H1 (cell line): ENCODE measurements at regions not wholly inside any gene's neighbourhood (a gene's known extent, or its start where the extent isn't known, plus 50 kb on each side); places are given as distances from the start of the nearest gene placed in this dataset.

Experiments
- CTCF ChIA-PET: fragments of 300-600 bp; sonication (Branson Sonifier 250); formaldehyde crosslinking; loops from one replicate; lab custom pipeline; 2021; ENCODE audit not compliant: partially characterized antibody; lab: Charles Lee
- POLR2A ChIA-PET: fragments of 300-600 bp; sonication (Branson Sonifier 250); formaldehyde crosslinking; loops from one replicate; lab custom pipeline; 2021; ENCODE audit warnings: inconsistent platforms; ENCODE audit not compliant: partially characterized antibody; lab: Charles Lee
- DNase-seq, 2 experiments: peaks; one replicate each; pipeline versions ENCODE4 v3.0.0 to v3.0.0-alpha.2; 2010 to 2022; ENCODE audit warnings: low spot score in 2 of 2, low read depth in 1 of 2, mixed read lengths in 1 of 2
- FAIRE-seq: peaks from 2 replicates; lab custom pipeline; 2011; peaks lifted over from hg19 to GRCh38; lab: Jason Lieb, UNC
- H2AFZ ChIP-seq: 2 replicates; pipeline ENCODE4 v1.8.1; 2012; ENCODE audit warnings: low read length, inconsistent platforms
- H2AK5ac ChIP-seq: 2 replicates; pipeline ENCODE4 v1.6.1; 2013; ENCODE audit warnings: low read depth, low read length
- H2BK120ac ChIP-seq: replicated peaks from 2 replicates; pipeline ENCODE3; 2013; ENCODE audit warnings: low read depth, low read length, inconsistent platforms
- H2BK12ac ChIP-seq: 2 replicates; pipeline ENCODE4 v1.6.1; 2013; ENCODE audit warnings: low read depth, low read length
- H2BK15ac ChIP-seq: 2 replicates; pipeline ENCODE4 v1.6.1; 2013; ENCODE audit warnings: low read length
- H2BK20ac ChIP-seq: 2 replicates; pipeline ENCODE4 v1.6.1; 2013; ENCODE audit warnings: low read length
- H2BK5ac ChIP-seq: 2 replicates; pipeline ENCODE4 v1.6.1; 2013; ENCODE audit warnings: low read depth, low read length
- H3K14ac ChIP-seq: 2 replicates; pipeline ENCODE4 v1.6.1; 2013; ENCODE audit warnings: inconsistent platforms; ENCODE audit not compliant: insufficient read length
- H3K18ac ChIP-seq: 2 replicates; pipeline ENCODE4 v1.6.1; 2013; ENCODE audit warnings: low read length; ENCODE audit errors: extremely low read depth
- H3K23ac ChIP-seq: 2 replicates; pipeline ENCODE4 v1.6.1; 2013; ENCODE audit warnings: inconsistent platforms; ENCODE audit not compliant: insufficient read length
- H3K23me2 ChIP-seq: 2 replicates; pipeline ENCODE4 v1.6.1; 2013; ENCODE audit warnings: low read depth, low read length
- H3K27ac ChIP-seq: 2 replicates; pipeline ENCODE4 v1.6.1; 2011; ENCODE audit warnings: low read depth, low read length, inconsistent platforms
- H3K27me3 ChIP-seq, 4 experiments: replicated peaks in 1 of 4; 1 replicate in 1 of 4; 2 replicates in 3 of 4; pipeline versions ENCODE4 v1.6.1 to v1.8.1; 2011 to 2013; ENCODE audit warnings: low read length in 3 of 4, mild to moderate bottlenecking in 3 of 4, inconsistent platforms in 2 of 4, mixed read lengths in 2 of 4, moderate library complexity in 1 of 4; ENCODE audit not compliant: control insufficient read depth in 3 of 4, insufficient read depth in 3 of 4; ENCODE audit errors: extremely low read depth in 1 of 4
- H3K36me3 ChIP-seq, 4 experiments: 2 replicates each; pipeline versions ENCODE4 v1.6.1 to v1.8.1; 2011 to 2013; ENCODE audit warnings: mild to moderate bottlenecking in 4 of 4, low read length in 3 of 4, moderate library complexity in 2 of 4, control low read depth in 1 of 4, inconsistent platforms in 1 of 4; ENCODE audit not compliant: insufficient read depth in 4 of 4, control insufficient read depth in 2 of 4
- H3K4ac ChIP-seq: replicated peaks from 2 replicates; pipeline ENCODE3; 2013; ENCODE audit warnings: low read length, low read depth, mixed read lengths, inconsistent platforms; ENCODE audit not compliant: insufficient read length
- H3K4me1 ChIP-seq, 4 experiments: replicated peaks in 1 of 4; 1 replicate in 1 of 4; 2 replicates in 3 of 4; pipeline versions ENCODE4 v1.6.1 to v1.8.1; 2011 to 2013; ENCODE audit warnings: low read length in 3 of 4, inconsistent platforms in 2 of 4, mixed read lengths in 1 of 4; ENCODE audit not compliant: insufficient read depth in 4 of 4, control insufficient read depth in 3 of 4
- H3K4me2 ChIP-seq, 2 experiments: 2 replicates each; pipeline versions ENCODE4 v1.6.1 to v1.8.1; 2011 to 2013; ENCODE audit warnings: low read depth in 2 of 2, low read length in 2 of 2, control low read depth in 1 of 2, inconsistent platforms in 1 of 2, mild to moderate bottlenecking in 1 of 2; ENCODE audit not compliant: insufficient read depth in 1 of 2
- H3K4me3 ChIP-seq, 4 experiments: fragments of 200-600, 300-600 bp in 1 of 4; sonication (generic), shearing (Covaris generic), sonication (Bioruptor Twin) in 1 of 4; 2 replicates each; pipeline versions ENCODE4 v1.5.1 to v1.8.1; 2011 to 2016; ENCODE audit warnings: low read length in 4 of 4, low read depth in 3 of 4, control low read depth in 2 of 4, inconsistent platforms in 2 of 4, mild to moderate bottlenecking in 2 of 4, mixed read lengths in 1 of 4, moderate library complexity in 1 of 4; ENCODE audit not compliant: insufficient read depth in 2 of 4; ENCODE audit errors: extremely low read depth in 1 of 4
- H3K56ac ChIP-seq: replicated peaks from 2 replicates; pipeline ENCODE3; 2013; ENCODE audit warnings: low read depth, mild to moderate bottlenecking, mixed read lengths, low read length, inconsistent platforms; ENCODE audit not compliant: insufficient read length
- H3K79me1 ChIP-seq: 2 replicates; pipeline ENCODE4 v1.6.1; 2013; ENCODE audit warnings: low read depth, low read length, control low read depth
- H3K79me2 ChIP-seq, 2 experiments: 2 replicates each; pipeline versions ENCODE4 v1.6.1 to v1.8.1; 2012 to 2013; ENCODE audit warnings: low read length in 2 of 2, mild to moderate bottlenecking in 2 of 2, inconsistent platforms in 1 of 2; ENCODE audit not compliant: insufficient read depth in 2 of 2, control insufficient read depth in 1 of 2
- H3K9ac ChIP-seq, 4 experiments: replicated peaks in 1 of 4; 1 replicate in 1 of 4; 2 replicates in 3 of 4; pipeline versions ENCODE4 v1.6.1 to v1.8.1; 2011 to 2013; ENCODE audit warnings: low read depth in 3 of 4, low read length in 3 of 4, control low read depth in 2 of 4, mild to moderate bottlenecking in 2 of 4, moderate library complexity in 2 of 4, inconsistent platforms in 1 of 4; ENCODE audit errors: extremely low read depth in 1 of 4
- H3K9me3 ChIP-seq, 2 experiments: 2 replicates each; pipeline versions ENCODE4 v1.6.1 to v1.8.1; 2012 to 2013; ENCODE audit warnings: mild to moderate bottlenecking in 2 of 2, moderate library complexity in 2 of 2, control low read depth in 1 of 2, inconsistent platforms in 1 of 2, low read depth in 1 of 2, low read length in 1 of 2, mixed read lengths in 1 of 2; ENCODE audit not compliant: insufficient read depth in 2 of 2
- H4K20me1 ChIP-seq, 2 experiments: replicated peaks in 1 of 2; 2 replicates each; pipeline versions ENCODE3 to v1.8.1; 2011 to 2013; ENCODE audit warnings: inconsistent platforms in 2 of 2, low read length in 2 of 2, mild to moderate bottlenecking in 1 of 2; ENCODE audit not compliant: insufficient read depth in 2 of 2, control insufficient read depth in 1 of 2
- H4K5ac ChIP-seq: 2 replicates; pipeline ENCODE4 v1.6.1; 2013; ENCODE audit warnings: low read length, low read depth, mixed read lengths, inconsistent platforms; ENCODE audit not compliant: insufficient read length
- H4K8ac ChIP-seq: 2 replicates; pipeline ENCODE4 v1.8.0; 2013; ENCODE audit warnings: mild to moderate bottlenecking, moderate library complexity, low read length, inconsistent platforms; ENCODE audit not compliant: insufficient read depth; ENCODE audit errors: extremely low read depth
- H4K91ac ChIP-seq: replicated peaks from 2 replicates; pipeline ENCODE3; 2013; ENCODE audit warnings: low read length, mixed read lengths, inconsistent platforms; ENCODE audit not compliant: insufficient read length
- ASH2L ChIP-seq: fragments of 200-600, 300-600 bp; sonication (generic); IDR thresholded peaks from one replicate; pipeline ENCODE4 v1.7.1; 2017; ENCODE audit warnings: low read length
- CBX8 ChIP-seq: fragments of 300-800, 300-1000 bp; sonication (generic); IDR thresholded peaks from 2 replicates; pipeline ENCODE4 v1.7.1; 2016; ENCODE audit warnings: low read depth, low read length, borderline replicate concordance
- EZH2 ChIP-seq: fragments of 200-600 bp; sonication (generic); IDR thresholded peaks from 2 replicates; pipeline ENCODE4 v1.7.1; 2012; ENCODE audit warnings: low read depth, mild to moderate bottlenecking, moderate library complexity, low read length, inconsistent platforms; ENCODE audit not compliant: severe bottlenecking
- KDM4A ChIP-seq: IDR thresholded peaks from one replicate; pipeline ENCODE4 v1.7.1; 2012; ENCODE audit warnings: low read depth, mild to moderate bottlenecking, moderate library complexity, low read length, inconsistent platforms; ENCODE audit not compliant: severe bottlenecking
- MAFK ChIP-seq: IDR thresholded peaks from 2 replicates; pipeline ENCODE4 v1.6.1; 2012; ENCODE audit warnings: low read depth, mild to moderate bottlenecking, improper control_type of control experiment, low read length
- POU5F1 ChIP-seq: IDR thresholded peaks from 2 replicates; pipeline ENCODE4 v1.6.1; 2011; ENCODE audit warnings: low read depth, mild to moderate bottlenecking, low read length, moderate library complexity
- RXRA ChIP-seq: IDR thresholded peaks from 2 replicates; pipeline ENCODE4 v1.6.1; 2011; ENCODE audit warnings: low read depth, mild to moderate bottlenecking, low read length, moderate library complexity; ENCODE audit not compliant: insufficient read depth
- SP4 ChIP-seq: IDR thresholded peaks from 2 replicates; pipeline ENCODE4 v1.6.1; 2012; ENCODE audit warnings: low read length, inconsistent platforms
- SRF ChIP-seq: IDR thresholded peaks from 2 replicates; pipeline ENCODE4 v1.6.1; 2011; ENCODE audit warnings: mild to moderate bottlenecking, low read depth, low read length, moderate library complexity
- SUZ12 ChIP-seq: fragments of 200-600 bp; sonication (generic); IDR thresholded peaks from 2 replicates; pipeline ENCODE4 v1.6.1; 2012; ENCODE audit warnings: mild to moderate bottlenecking, inconsistent platforms, low read length, moderate library complexity, mixed read lengths
- TAF7 ChIP-seq: optimal IDR thresholded peaks from 2 replicates; pipeline ENCODE3; 2011; ENCODE audit warnings: low read depth, mild to moderate bottlenecking, inconsistent platforms, low read length, moderate library complexity, borderline replicate concordance
- WGBS, 2 experiments: shearing (Covaris generic) in 1 of 2; methylation state at CpG; one replicate each; pipeline versions ENCODE4 v1.1.6 to v1.1.7; 2013 to 2015; ENCODE audit warnings: low lambda C conversion rate in 2 of 2, mixed read lengths in 2 of 2, inconsistent platforms in 1 of 2, low coverage in 1 of 2, missing lambda C conversion rate in 1 of 2; ENCODE audit not compliant: insufficient replicate concordance in 2 of 2, insufficient coverage in 1 of 2, insufficient read length in 1 of 2; ENCODE audit errors: extremely low coverage in 1 of 2, missing lambda C conversion rate in 1 of 2; 5-methylcytosine and 5-hydroxymethylcytosine counted together
- TF ChIP-seq, protein P1 (sequence below): IDR thresholded peaks from 2 replicates; pipeline ENCODE4 v1.6.1; 2012; ENCODE audit warnings: inconsistent platforms

- Histone ChIP-seq H2BK15ac (no peak overlapping the region), H3K79me1 (no peaks in the 10 kb centered on the region), H4K91ac (no peak overlapping the region), H2BK12ac (no peak overlapping the region), H3K23me2 (no peaks in the 10 kb centered on the region), H3K18ac (no peak overlapping the region), H4K20me1 (no peaks in the 10 kb centered on the region), H3K23ac (no peak overlapping the region), H3K4me3 (no peak overlapping the region), H4K8ac (no peak overlapping the region), H3K79me2 (no peaks in the 10 kb centered on the region), H3K27me3 (no peaks in the 10 kb centered on the region), H3K4ac (no peak overlapping the region), H2BK120ac (no peak overlapping the region), H3K9ac (no peak overlapping the region), H3K36me3 (no peaks in the 10 kb centered on the region), H3K4me1 (no peaks in the 10 kb centered on the region), H2BK20ac (no peak overlapping the region), H3K56ac (no peak overlapping the region), H2AK5ac (no peak overlapping the region), H3K9me3 (no peaks in the 10 kb centered on the region), H3K4me2 (no peak overlapping the region), H2AFZ (0 out of 2 replicates have a peak overlapping the region, but pooled peaks have one; percentile 14), H2BK5ac (no peak overlapping the region), H4K5ac (no peak overlapping the region), H3K14ac (no peak overlapping the region), H3K27ac (no peak overlapping the region)
- DNase-seq, result no peak
- ChIA-PET CTCF (interaction anchor here (0.8 to 1.6 kb wide), 2 partner anchors 11 to 18 kb away, joined by 4 read pairs; no protein-coding TSS in a partner anchor), POLR2A (no interaction called here)
- FAIRE-seq, result no peak
- WGBS, 2 experiments, result 89% methylated on average over 3 of the region's 3 CpGs; no CpG with 5 or more reads in 1 of the 2 experiments
- TF ChIP-seq KDM4A (no peak), SRF (no peak), ASH2L (no peak), TAF7 (no peak), RXRA (no peak), SUZ12 (no peak), POU5F1 (no peak), SP4 (no peak), MAFK (no peak), CBX8 (no peak), EZH2 (no peak)
- TF ChIP-seq, protein P1, sequence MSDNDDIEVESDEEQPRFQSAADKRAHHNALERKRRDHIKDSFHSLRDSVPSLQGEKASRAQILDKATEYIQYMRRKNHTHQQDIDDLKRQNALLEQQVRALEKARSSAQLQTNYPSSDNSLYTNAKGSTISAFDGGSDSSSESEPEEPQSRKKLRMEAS, result no peak
These were observed 525.6 kb downstream of the SPATA31D1 start for GRCh38 chr9:82513976-82514735.
